ENCODE measurements at regions not wholly inside any gene's neighbourhood (a gene's known extent, or its start where the extent isn't known, plus 50 kb on each side); places are given as distances from the start of the nearest gene placed in this dataset.

- no peak for TF ChIP-seq CHD7 (IDR thresholded peaks at IDR 0.05; ENCODE audit: insufficient replicate concordance, low read length)
- TF ChIP-seq KDM1A (IDR thresholded peaks at IDR 0.05; ENCODE audit: borderline replicate concordance, low read length) = no peak
- no peak for TF ChIP-seq BRCA1 (IDR thresholded peaks at IDR 0.05; ENCODE audit: low read depth, low read length)
- TF ChIP-seq TAF1 (IDR thresholded peaks at IDR 0.05; ENCODE audit: low read depth, low read length) = no peak
- no peak for TF ChIP-seq RFX5 (IDR thresholded peaks at IDR 0.05; ENCODE audit: borderline replicate concordance, low read depth, low read length)
- TF ChIP-seq YY1 (IDR thresholded peaks at IDR 0.05; ENCODE audit: low read depth, low read length) = no peak
- TF ChIP-seq SP2 (IDR thresholded peaks at IDR 0.05; ENCODE audit: low read length) = no peak
- TF ChIP-seq TAF7 (optimal IDR thresholded peaks at IDR 0.05; ENCODE audit: borderline replicate concordance, low read depth, low read length) = no peak
- no peak for TF ChIP-seq CREB1 (IDR thresholded peaks at IDR 0.05)
- no peak for TF ChIP-seq EZH2 (IDR thresholded peaks at IDR 0.05; ENCODE audit: low read depth, low read length, severe bottlenecking)
- TF ChIP-seq RXRA (IDR thresholded peaks at IDR 0.05; ENCODE audit: insufficient read depth, low read depth, low read length) = no peak
- TF ChIP-seq KDM5A (IDR thresholded peaks at IDR 0.05; ENCODE audit: low read length) = no peak
- no peak for TF ChIP-seq SIN3A (conservative IDR thresholded peaks at IDR 0.05 in 1 of 2, IDR thresholded peaks at IDR 0.05 in 1 of 2; ENCODE audit: low read depth in 1 of 2, low read length in 2 of 2)
These were observed 426.5 kb downstream of the SHQ1 start (continued) for GRCh38 chr3:72421786-72422185.

All from H1 (cell line).